HCT116 (cell line): ENCODE measurements at regions not wholly inside any gene's neighbourhood (a gene's known extent, or its start where the extent isn't known, plus 50 kb on each side); places are given as distances from the start of the nearest gene placed in this dataset.

Source experiments
- EZH2 ChIP-seq: fragments of 200-600 bp; sonication (generic); IDR thresholded peaks from 2 replicates; pipeline ENCODE4 v1.6.1; 2017; ENCODE audit warnings: antibody characterized with exemption, mixed run types
- POLR2A ChIP-seq: IDR thresholded peaks from 2 replicates; pipeline ENCODE4 v1.7.0; 2011; ENCODE audit warnings: borderline replicate concordance; ENCODE audit not compliant: insufficient read depth, insufficient read length; ENCODE audit errors: extremely low read depth
- POLR2AphosphoS5 ChIP-seq: IDR thresholded peaks from 2 replicates; pipeline ENCODE4 v1.6.1; 2011; ENCODE audit warnings: mild to moderate bottlenecking, low read depth, low read length, moderate library complexity
- SIN3A ChIP-seq: IDR thresholded peaks from 2 replicates; pipeline ENCODE4 v1.6.1; 2012; ENCODE audit warnings: low read depth
- SP1 ChIP-seq: IDR thresholded peaks from 2 replicates; pipeline ENCODE4 v1.6.1; 2012; ENCODE audit warnings: low read depth
- TF ChIP-seq, protein P1 (sequence below), 3 experiments: fragments of 200-600 bp in 1 of 3; sonication (generic) in 1 of 3; IDR thresholded peaks in 2 of 3; conservative IDR thresholded peaks in 1 of 3; 2 replicates each; pipeline ENCODE4 v1.5.1; 2012 to 2017; ENCODE audit warnings: low read depth in 2 of 3, low read length in 2 of 3, antibody characterized with exemption in 1 of 3, borderline replicate concordance in 1 of 3, control low read depth in 1 of 3, mild to moderate bottlenecking in 1 of 3, mixed read lengths in 1 of 3, mixed run types in 1 of 3, moderate library complexity in 1 of 3; ENCODE audit not compliant: insufficient read depth in 1 of 3
- TF ChIP-seq, protein P2 (sequence below): IDR thresholded peaks from 2 replicates; pipeline ENCODE4 v1.6.1; 2011; ENCODE audit warnings: mild to moderate bottlenecking, low read length, moderate library complexity; ENCODE audit not compliant: insufficient replicate concordance; ENCODE audit errors: extremely low read depth
- TF ChIP-seq, protein P3 (sequence below): IDR thresholded peaks from 2 replicates; pipeline ENCODE4 v1.6.1; 2012; ENCODE audit warnings: low read depth

DNA sequence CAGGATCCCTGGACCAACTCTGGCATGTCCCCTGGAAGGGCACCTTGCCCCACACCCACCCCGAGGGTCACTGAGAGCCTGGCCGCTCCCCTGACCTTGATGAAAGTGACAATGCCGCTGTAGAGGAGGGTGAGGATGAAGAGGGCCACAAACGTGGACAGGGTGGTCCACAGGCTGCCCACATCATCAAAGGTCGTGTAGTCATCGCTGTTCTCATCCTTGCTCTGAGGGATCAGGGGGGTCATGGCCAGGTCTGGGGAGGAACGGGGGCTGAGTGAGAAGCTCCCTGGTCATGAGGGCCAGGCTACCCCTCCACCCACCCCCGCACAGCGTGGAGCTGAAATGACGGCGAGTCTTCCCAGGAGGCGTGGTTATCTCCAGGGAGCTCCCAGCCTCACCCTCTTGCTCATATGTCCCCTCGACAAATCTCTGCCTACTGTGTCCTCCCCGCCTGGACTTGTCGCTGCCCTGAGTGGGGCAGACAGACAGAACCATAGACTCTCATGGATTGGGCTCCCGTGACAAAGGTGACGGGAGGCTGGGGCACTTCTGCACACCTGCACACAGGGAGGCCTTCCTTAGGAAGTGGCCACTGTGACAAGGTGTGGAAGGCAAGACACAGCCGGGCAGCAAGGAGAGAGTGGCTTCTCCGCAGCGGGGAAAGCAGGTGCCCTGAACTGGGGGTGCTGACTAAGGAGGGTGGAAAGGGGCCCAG is 311.1 kb downstream of the TMEM121 start:
- TF ChIP-seq SIN3A (no peak), POLR2A (no peak), EZH2 (no peak), POLR2AphosphoS5 (no peak), SP1 (no peak)
- TF ChIP-seq, protein P1, sequence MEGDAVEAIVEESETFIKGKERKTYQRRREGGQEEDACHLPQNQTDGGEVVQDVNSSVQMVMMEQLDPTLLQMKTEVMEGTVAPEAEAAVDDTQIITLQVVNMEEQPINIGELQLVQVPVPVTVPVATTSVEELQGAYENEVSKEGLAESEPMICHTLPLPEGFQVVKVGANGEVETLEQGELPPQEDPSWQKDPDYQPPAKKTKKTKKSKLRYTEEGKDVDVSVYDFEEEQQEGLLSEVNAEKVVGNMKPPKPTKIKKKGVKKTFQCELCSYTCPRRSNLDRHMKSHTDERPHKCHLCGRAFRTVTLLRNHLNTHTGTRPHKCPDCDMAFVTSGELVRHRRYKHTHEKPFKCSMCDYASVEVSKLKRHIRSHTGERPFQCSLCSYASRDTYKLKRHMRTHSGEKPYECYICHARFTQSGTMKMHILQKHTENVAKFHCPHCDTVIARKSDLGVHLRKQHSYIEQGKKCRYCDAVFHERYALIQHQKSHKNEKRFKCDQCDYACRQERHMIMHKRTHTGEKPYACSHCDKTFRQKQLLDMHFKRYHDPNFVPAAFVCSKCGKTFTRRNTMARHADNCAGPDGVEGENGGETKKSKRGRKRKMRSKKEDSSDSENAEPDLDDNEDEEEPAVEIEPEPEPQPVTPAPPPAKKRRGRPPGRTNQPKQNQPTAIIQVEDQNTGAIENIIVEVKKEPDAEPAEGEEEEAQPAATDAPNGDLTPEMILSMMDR (IDR thresholded peaks at IDR 0.05 in 2 of 3, conservative IDR thresholded peaks at IDR 0.05 in 1 of 3; ENCODE audit: borderline replicate concordance in 1 of 3, insufficient read depth in 1 of 3, low read depth in 2 of 3, low read length in 2 of 3): no peak
- TF ChIP-seq, protein P2, sequence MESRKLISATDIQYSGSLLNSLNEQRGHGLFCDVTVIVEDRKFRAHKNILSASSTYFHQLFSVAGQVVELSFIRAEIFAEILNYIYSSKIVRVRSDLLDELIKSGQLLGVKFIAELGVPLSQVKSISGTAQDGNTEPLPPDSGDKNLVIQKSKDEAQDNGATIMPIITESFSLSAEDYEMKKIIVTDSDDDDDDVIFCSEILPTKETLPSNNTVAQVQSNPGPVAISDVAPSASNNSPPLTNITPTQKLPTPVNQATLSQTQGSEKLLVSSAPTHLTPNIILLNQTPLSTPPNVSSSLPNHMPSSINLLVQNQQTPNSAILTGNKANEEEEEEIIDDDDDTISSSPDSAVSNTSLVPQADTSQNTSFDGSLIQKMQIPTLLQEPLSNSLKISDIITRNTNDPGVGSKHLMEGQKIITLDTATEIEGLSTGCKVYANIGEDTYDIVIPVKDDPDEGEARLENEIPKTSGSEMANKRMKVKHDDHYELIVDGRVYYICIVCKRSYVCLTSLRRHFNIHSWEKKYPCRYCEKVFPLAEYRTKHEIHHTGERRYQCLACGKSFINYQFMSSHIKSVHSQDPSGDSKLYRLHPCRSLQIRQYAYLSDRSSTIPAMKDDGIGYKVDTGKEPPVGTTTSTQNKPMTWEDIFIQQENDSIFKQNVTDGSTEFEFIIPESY: no peak
- TF ChIP-seq, protein P3, sequence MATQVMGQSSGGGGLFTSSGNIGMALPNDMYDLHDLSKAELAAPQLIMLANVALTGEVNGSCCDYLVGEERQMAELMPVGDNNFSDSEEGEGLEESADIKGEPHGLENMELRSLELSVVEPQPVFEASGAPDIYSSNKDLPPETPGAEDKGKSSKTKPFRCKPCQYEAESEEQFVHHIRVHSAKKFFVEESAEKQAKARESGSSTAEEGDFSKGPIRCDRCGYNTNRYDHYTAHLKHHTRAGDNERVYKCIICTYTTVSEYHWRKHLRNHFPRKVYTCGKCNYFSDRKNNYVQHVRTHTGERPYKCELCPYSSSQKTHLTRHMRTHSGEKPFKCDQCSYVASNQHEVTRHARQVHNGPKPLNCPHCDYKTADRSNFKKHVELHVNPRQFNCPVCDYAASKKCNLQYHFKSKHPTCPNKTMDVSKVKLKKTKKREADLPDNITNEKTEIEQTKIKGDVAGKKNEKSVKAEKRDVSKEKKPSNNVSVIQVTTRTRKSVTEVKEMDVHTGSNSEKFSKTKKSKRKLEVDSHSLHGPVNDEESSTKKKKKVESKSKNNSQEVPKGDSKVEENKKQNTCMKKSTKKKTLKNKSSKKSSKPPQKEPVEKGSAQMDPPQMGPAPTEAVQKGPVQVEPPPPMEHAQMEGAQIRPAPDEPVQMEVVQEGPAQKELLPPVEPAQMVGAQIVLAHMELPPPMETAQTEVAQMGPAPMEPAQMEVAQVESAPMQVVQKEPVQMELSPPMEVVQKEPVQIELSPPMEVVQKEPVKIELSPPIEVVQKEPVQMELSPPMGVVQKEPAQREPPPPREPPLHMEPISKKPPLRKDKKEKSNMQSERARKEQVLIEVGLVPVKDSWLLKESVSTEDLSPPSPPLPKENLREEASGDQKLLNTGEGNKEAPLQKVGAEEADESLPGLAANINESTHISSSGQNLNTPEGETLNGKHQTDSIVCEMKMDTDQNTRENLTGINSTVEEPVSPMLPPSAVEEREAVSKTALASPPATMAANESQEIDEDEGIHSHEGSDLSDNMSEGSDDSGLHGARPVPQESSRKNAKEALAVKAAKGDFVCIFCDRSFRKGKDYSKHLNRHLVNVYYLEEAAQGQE: no peak
